ENCODE measurements at regions not wholly inside any gene's neighbourhood (a gene's known extent, or its start where the extent isn't known, plus 50 kb on each side); places are given as distances from the start of the nearest gene placed in this dataset.

DNA sequence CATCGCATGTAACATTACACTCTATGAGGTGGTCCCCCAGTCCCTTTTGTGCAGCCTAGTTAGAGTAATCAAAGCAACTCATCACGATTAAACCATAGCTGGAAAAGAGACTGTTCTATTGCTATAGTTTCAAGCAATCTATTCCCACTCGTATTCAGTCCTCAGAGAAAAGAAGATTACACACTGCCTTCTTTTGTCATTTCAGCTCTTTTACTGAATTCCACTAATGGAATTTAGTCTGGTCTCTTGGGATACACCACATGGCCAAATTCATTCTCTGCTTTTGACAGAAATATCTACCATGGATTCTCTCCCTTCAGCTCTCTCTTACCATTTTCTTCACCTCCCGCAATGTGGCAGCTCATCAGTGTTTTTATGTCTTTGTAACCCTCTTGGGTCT lies 108.9 kb upstream of the HDAC9 start:
- H3K36me3 ChIP-seq (ENCODE audit: control insufficient read depth, insufficient read depth, low read length), result no peaks in the 10 kb centered on the region
- no peaks in the 10 kb centered on the region for H3K27me3 ChIP-seq (ENCODE audit: control insufficient read depth, insufficient read depth, low read length)
- no peak overlapping the region for H3K4me3 ChIP-seq (ENCODE audit: low read depth, low read length)
- no peak overlapping the region for H3K27ac ChIP-seq (ENCODE audit: low read depth, low read length)
- no peaks in the 10 kb centered on the region for H3K9me3 ChIP-seq (ENCODE audit: control insufficient read depth, insufficient read depth, low read length)
- peaks cover 9% of the 10 kb centered on the region for H3K4me1 ChIP-seq (ENCODE audit: control insufficient read depth, insufficient read depth, low read length)
- DNase-seq (ENCODE audit: low read depth in 4 of 6, low spot score in 6 of 6), result peak in 1 of 6 donors; percentile 24
- 72% methylated on average over 2 of the region's 4 CpGs for WGBS (ENCODE audit: insufficient coverage)

DNA sequence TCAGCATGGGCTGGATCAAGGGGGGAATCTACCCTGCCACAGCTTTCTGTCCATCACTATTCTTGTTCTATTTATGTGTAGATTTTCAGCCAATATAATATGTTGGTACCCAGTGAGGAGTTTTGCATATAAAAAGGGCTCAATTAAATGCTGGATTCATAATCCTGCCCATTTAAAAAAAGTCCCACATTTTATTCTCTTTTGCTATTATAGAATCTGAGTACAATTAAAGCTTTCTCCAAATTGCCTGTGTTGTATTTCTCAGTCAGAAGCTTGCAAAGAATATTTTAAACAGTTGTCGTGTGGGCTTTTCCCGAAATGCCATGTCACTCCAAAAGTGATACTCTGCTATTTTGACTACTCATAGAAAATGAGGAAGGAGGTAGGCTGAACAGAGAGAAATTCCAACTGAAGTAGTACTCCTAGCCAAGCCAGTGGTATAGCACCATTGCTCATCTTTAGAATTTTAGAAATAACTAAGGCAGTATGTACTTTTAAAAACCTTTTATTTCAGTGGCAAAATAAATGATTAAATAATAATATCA lies 108.3 kb upstream of the HDAC9 start:
- Histone ChIP-seq H3K36me3 (ENCODE audit: control insufficient read depth, insufficient read depth, low read length) (no peaks in the 10 kb centered on the region), H3K27me3 (ENCODE audit: control insufficient read depth, insufficient read depth, low read length) (no peaks in the 10 kb centered on the region), H3K9me3 (ENCODE audit: control insufficient read depth, insufficient read depth, low read length) (no peaks in the 10 kb centered on the region), H3K4me3 (ENCODE audit: low read depth, low read length) (no peak overlapping the region), H3K4me1 (ENCODE audit: control insufficient read depth, insufficient read depth, low read length) (peaks cover 9% of the 10 kb centered on the region), H3K27ac (ENCODE audit: low read depth, low read length) (no peak overlapping the region)
- WGBS (ENCODE audit: insufficient coverage), result no CpG with 5 or more reads among the region's 2 CpGs
- DNase-seq (ENCODE audit: low read depth in 4 of 6, low spot score in 6 of 6), result peak in 1 of 6 donors; percentile 16

DNA sequence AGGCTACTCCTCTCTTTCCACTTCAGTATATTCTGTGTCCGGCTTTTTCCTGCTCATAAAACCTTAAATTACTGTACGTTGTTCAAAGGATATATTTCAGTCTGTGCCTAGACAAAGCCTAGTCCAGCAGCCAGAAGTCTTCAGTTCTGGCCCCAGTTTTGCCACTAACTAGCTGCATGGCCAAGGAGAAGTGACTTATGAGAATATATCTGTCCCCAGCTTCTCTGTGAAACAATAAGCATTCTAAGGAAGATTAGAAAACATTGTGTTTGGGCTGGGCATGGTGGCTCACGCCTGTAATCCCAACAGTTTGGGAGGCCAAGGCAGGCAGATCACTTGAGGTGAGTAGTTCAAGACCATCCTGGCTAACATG lies 105.0 kb upstream of the HDAC9 start:
- Histone ChIP-seq H3K36me3 (ENCODE audit: control insufficient read depth, insufficient read depth, low read length) (no peaks in the 10 kb centered on the region), H3K27ac (ENCODE audit: low read depth, low read length) (peak overlapping the region; percentile 89), H3K9me3 (ENCODE audit: control insufficient read depth, insufficient read depth, low read length) (no peaks in the 10 kb centered on the region), H3K27me3 (ENCODE audit: control insufficient read depth, insufficient read depth, low read length) (no peaks in the 10 kb centered on the region), H3K4me1 (ENCODE audit: control insufficient read depth, insufficient read depth, low read length) (peaks cover 9% of the 10 kb centered on the region), H3K4me3 (ENCODE audit: low read depth, low read length) (no peak overlapping the region)
- 71% methylated on average over 1 of the region's 3 CpGs for WGBS (ENCODE audit: insufficient coverage)
- DNase-seq (ENCODE audit: low read depth in 4 of 6, low spot score in 6 of 6), result no peak

DNA sequence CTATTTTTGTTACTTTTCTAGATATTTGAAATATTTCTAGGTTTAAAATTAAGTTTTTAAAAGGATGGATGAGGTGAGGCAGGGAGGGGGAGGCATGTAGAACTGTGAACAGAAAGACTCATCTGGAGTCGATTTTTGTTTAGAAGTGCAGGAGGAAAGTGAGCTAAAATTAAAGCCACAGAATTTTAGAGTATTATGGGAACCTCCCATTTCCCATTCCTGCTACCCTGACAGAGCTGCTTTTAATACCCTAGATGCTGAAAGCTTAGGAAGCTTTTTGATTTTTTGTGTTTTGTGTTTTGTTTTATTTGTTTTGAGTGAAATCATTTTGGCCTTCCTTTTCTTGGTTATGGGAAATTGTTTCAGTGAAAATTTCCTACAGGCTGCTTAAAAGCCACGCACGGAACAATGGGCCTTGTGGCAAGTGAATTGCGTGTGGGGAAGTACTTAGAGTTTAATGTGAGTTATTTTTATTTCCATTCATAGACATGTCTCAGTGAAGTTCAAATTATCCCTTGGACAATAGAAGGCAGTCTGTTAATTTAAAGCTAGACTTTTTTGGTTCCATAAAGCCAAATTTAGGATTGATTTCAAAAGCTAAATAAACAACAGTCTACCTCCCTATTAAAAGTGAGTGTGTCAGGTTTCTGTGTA lies 102.0 kb upstream of the HDAC9 start:
- no peaks in the 10 kb centered on the region for H3K9me3 ChIP-seq (ENCODE audit: control insufficient read depth, insufficient read depth, low read length)
- DNase-seq (ENCODE audit: low read depth in 4 of 6, low spot score in 6 of 6), result peak in 1 of 6 donors; percentile 4

DNA sequence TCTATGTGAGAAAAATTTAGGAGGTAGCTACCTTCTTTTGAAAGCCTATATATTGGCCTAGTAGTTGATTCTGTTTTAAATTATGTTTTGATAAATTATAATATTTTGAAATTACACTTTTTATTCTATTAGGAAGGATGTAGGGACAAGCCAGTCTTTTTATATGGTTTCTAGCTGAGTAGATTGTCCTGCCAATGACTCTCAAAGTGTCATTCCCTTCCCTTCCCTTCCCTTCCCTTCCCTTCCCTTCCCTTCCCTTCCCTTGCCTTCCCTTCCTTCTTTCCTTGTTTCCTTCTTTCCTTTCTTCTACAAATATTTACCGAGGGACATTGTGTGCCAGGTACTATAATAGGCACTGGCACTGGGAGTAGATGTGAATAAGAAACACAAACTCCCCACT lies 99.7 kb upstream of the HDAC9 start:
- Histone ChIP-seq H3K27ac (ENCODE audit: low read depth, low read length) (no peak overlapping the region), H3K4me3 (ENCODE audit: low read depth, low read length) (no peak overlapping the region), H3K36me3 (ENCODE audit: control insufficient read depth, insufficient read depth, low read length) (no peaks in the 10 kb centered on the region), H3K4me1 (ENCODE audit: control insufficient read depth, insufficient read depth, low read length) (peaks cover 4% of the 10 kb centered on the region), H3K27me3 (ENCODE audit: control insufficient read depth, insufficient read depth, low read length) (no peaks in the 10 kb centered on the region), H3K9me3 (ENCODE audit: control insufficient read depth, insufficient read depth, low read length) (no peaks in the 10 kb centered on the region)
- WGBS (ENCODE audit: insufficient coverage), result no CpG with 5 or more reads among the region's 1 CpG
- DNase-seq (ENCODE audit: low read depth in 4 of 6, low spot score in 6 of 6), result no peak

More for the DNA sequence above, 102.0 kb upstream of the HDAC9 start:
- no CpG with 5 or more reads among the region's 4 CpGs for WGBS (ENCODE audit: insufficient coverage)
- H3K4me1 ChIP-seq (ENCODE audit: control insufficient read depth, insufficient read depth, low read length), result peaks cover 9% of the 10 kb centered on the region
- no peaks in the 10 kb centered on the region for H3K36me3 ChIP-seq (ENCODE audit: control insufficient read depth, insufficient read depth, low read length)
- no peaks in the 10 kb centered on the region for H3K27me3 ChIP-seq (ENCODE audit: control insufficient read depth, insufficient read depth, low read length)
- H3K4me3 ChIP-seq (ENCODE audit: low read depth, low read length), result no peak overlapping the region
- H3K27ac ChIP-seq (ENCODE audit: low read depth, low read length), result no peak overlapping the region

DNA sequence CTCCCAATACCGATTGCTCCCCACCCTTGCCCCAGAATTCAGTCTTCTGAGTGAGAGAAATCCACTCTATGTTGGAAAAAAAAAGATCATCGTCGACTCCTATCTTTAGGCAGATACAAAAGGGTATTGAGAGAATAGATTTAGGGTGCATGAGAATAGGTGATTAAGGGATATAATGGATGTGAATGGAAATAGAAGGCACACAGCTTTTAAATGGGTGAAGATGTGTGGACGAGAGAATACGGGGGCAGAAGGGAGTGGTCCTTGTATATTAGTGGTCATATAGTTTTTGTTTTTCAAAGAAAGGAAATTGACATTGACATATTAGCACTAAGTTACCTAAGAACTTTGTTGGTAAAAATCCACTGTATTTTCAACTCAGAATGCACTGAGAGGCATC lies 98.6 kb upstream of the HDAC9 start:
- Histone ChIP-seq H3K4me3 (ENCODE audit: low read depth, low read length) (no peak overlapping the region), H3K27me3 (ENCODE audit: control insufficient read depth, insufficient read depth, low read length) (no peaks in the 10 kb centered on the region), H3K36me3 (ENCODE audit: control insufficient read depth, insufficient read depth, low read length) (no peaks in the 10 kb centered on the region), H3K9me3 (ENCODE audit: control insufficient read depth, insufficient read depth, low read length) (no peaks in the 10 kb centered on the region), H3K4me1 (ENCODE audit: control insufficient read depth, insufficient read depth, low read length) (no peaks in the 10 kb centered on the region), H3K27ac (ENCODE audit: low read depth, low read length) (no peak overlapping the region)
- no CpG with 5 or more reads among the region's 5 CpGs for WGBS (ENCODE audit: insufficient coverage)
- DNase-seq (ENCODE audit: low read depth in 4 of 6, low spot score in 6 of 6), result no peak

DNA sequence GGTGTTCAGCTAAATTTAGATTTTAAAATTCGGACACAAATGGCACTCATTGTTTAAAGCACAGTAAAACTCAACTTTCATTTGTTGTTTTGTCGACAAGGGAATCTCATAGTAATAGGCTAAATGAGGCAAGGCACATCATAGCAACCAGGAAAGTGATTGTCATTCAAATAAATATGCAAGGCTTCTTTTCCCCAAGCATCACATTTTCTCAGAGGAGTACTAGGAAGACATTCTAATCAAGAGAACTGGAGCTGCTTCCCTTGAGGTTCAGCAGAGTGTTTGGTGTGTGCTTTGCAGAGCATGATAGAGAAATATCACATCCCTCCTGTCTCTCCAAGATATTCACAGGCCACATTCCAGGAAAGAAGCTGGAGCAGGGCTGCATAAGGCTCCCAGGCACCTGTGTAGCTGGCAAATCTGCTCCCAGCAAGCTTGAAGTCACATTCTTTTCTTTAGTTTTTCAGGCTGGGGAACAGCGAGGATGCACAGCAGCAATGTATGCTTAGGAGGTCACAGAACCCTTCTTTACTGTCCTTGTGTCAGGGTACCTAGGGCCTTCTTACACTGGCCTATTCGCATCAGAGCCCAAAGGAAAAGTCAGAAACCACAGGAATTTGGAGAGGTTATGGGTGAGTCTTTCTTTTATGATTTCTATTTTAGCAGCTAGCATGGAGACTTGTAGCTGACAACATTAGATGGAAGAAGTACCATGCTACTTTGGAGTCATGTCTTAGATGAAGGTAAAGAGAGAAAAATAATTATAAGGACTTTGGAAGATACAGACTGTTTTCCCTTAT lies 95.9 kb upstream of the HDAC9 start:
- DNase-seq (ENCODE audit: low read depth in 4 of 6, low spot score in 6 of 6), result peak in 1 of 6 donors; percentile 80
- WGBS (ENCODE audit: insufficient coverage), result no CpG with 5 or more reads among the region's 4 CpGs

DNA sequence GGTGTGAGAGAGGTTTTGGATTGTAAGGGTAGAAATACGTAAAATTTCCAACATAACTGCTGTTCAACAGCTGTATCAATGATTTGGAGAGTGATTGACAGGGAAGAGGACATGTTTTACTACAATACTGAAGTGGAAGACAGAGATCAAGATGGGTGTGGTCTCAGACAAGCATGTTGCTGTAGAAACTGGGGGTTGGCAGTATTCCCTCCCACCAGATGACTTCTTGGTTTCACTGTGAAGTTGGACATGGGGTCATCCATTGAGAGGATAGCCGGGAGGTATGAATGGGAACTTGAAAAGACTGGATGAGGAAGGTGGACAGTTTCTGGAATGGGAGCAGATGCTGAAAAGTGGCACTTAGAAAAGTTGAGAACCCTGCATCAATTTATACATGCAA lies 95.3 kb upstream of the HDAC9 start:
- H3K4me1 ChIP-seq (ENCODE audit: control insufficient read depth, insufficient read depth, low read length), result no peaks in the 10 kb centered on the region

More for the DNA sequence above, 95.9 kb upstream of the HDAC9 start:
- H3K9me3 ChIP-seq (ENCODE audit: control insufficient read depth, insufficient read depth, low read length), result no peaks in the 10 kb centered on the region
- no peak overlapping the region for H3K27ac ChIP-seq (ENCODE audit: low read depth, low read length)
- no peaks in the 10 kb centered on the region for H3K4me1 ChIP-seq (ENCODE audit: control insufficient read depth, insufficient read depth, low read length)
- no peaks in the 10 kb centered on the region for H3K27me3 ChIP-seq (ENCODE audit: control insufficient read depth, insufficient read depth, low read length)
- H3K4me3 ChIP-seq (ENCODE audit: low read depth, low read length), result no peak overlapping the region
- no peaks in the 10 kb centered on the region for H3K36me3 ChIP-seq (ENCODE audit: control insufficient read depth, insufficient read depth, low read length)

DNA sequence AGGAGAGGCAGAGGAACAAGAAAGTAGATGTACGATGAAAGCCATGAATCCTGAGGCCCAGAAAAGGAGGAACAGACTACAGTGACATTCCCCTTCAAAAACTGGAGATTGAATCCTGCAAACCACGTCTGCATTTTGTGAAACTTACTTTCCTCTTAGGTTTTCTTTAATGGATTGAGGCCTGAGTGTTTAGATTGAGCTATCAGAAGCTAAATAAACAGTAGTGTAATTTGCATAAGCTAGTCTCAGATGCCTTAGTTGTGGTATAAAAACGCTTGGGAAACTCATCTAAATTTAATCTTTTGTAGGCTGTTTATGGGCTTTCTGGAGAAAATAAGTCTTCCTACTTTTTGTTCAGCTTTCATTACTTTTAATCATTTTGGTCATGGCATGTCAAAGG lies 94.8 kb upstream of the HDAC9 start:
- no CpG with 5 or more reads among the region's 3 CpGs for WGBS (ENCODE audit: insufficient coverage)
- Histone ChIP-seq H3K9me3 (ENCODE audit: control insufficient read depth, insufficient read depth, low read length) (no peaks in the 10 kb centered on the region), H3K27me3 (ENCODE audit: control insufficient read depth, insufficient read depth, low read length) (no peaks in the 10 kb centered on the region), H3K4me3 (ENCODE audit: low read depth, low read length) (no peak overlapping the region), H3K27ac (ENCODE audit: low read depth, low read length) (no peak overlapping the region), H3K4me1 (ENCODE audit: control insufficient read depth, insufficient read depth, low read length) (no peaks in the 10 kb centered on the region), H3K36me3 (ENCODE audit: control insufficient read depth, insufficient read depth, low read length) (no peaks in the 10 kb centered on the region)
- DNase-seq (ENCODE audit: low read depth in 4 of 6, low spot score in 6 of 6), result no peak

More for the DNA sequence above, 95.3 kb upstream of the HDAC9 start:
- Histone ChIP-seq H3K9me3 (ENCODE audit: control insufficient read depth, insufficient read depth, low read length) (no peaks in the 10 kb centered on the region), H3K27me3 (ENCODE audit: control insufficient read depth, insufficient read depth, low read length) (no peaks in the 10 kb centered on the region), H3K27ac (ENCODE audit: low read depth, low read length) (no peak overlapping the region), H3K36me3 (ENCODE audit: control insufficient read depth, insufficient read depth, low read length) (no peaks in the 10 kb centered on the region), H3K4me3 (ENCODE audit: low read depth, low read length) (no peak overlapping the region)
- WGBS (ENCODE audit: insufficient coverage), result 100% methylated on average over 1 of the region's 2 CpGs
- no peak for DNase-seq (ENCODE audit: low read depth in 4 of 6, low spot score in 6 of 6)

DNA sequence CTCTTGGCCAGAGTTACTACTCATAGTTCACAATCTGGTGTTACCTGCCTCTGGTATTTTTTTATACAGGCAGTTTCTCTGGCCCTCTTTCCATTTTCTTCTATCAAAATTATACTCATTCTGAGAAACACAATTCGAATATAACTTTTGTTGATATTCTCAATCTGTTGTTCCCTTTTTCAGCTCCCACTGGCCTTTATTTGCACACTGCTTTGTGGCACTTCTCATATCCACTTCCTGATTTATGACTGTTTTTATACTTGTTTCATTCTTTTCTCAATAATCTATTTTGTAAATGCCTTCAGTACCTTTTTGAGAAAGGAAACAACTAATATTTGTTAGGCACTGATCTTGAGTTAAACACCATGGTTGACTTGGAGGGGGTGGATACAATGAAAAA lies 93.8 kb upstream of the HDAC9 start:
- Histone ChIP-seq H3K9me3 (ENCODE audit: control insufficient read depth, insufficient read depth, low read length) (no peaks in the 10 kb centered on the region), H3K27ac (ENCODE audit: low read depth, low read length) (no peak overlapping the region), H3K4me3 (ENCODE audit: low read depth, low read length) (no peak overlapping the region), H3K27me3 (ENCODE audit: control insufficient read depth, insufficient read depth, low read length) (no peaks in the 10 kb centered on the region), H3K36me3 (ENCODE audit: control insufficient read depth, insufficient read depth, low read length) (no peaks in the 10 kb centered on the region), H3K4me1 (ENCODE audit: control insufficient read depth, insufficient read depth, low read length) (no peaks in the 10 kb centered on the region)
- 100% methylated on average over 1 of the region's 1 CpG for WGBS (ENCODE audit: insufficient coverage)
- DNase-seq (ENCODE audit: low read depth in 4 of 6, low spot score in 6 of 6), result no peak

All from spinal cord (tissue), 9 donors.